Lower lobe of right lung (tissue), 2 donors: ENCODE measurements at regions not wholly inside any gene's neighbourhood (a gene's known extent, or its start where the extent isn't known, plus 50 kb on each side); places are given as distances from the start of the nearest gene placed in this dataset.

Source experiments
- ATAC-seq, 2 donors: fragments of 200-7000 bp; cut with Tn5 transposase; one replicate each; pipeline ENCODE4 v1.9.1; 2020 to 2022; ENCODE audit warnings: mild to moderate bottlenecking in 2 of 2, moderate library complexity in 2 of 2
- DNase-seq: peaks from one replicate; pipeline ENCODE4 v3.0.0-alpha.2; 2020
- H3K27ac ChIP-seq: fragments of 200-600 bp; one replicate; pipeline ENCODE4 v1.8.0; 2022
- H3K27me3 ChIP-seq: fragments of 200-600 bp; one replicate; pipeline ENCODE4 v1.8.0; 2022; ENCODE audit warnings: low read depth
- H3K36me3 ChIP-seq: fragments of 200-600 bp; one replicate; pipeline ENCODE4 v1.8.0; 2022; ENCODE audit warnings: mild to moderate bottlenecking
- H3K4me1 ChIP-seq: fragments of 200-600 bp; one replicate; pipeline ENCODE4 v1.8.0; 2022
- H3K4me3 ChIP-seq: fragments of 200-600 bp; one replicate; pipeline ENCODE4 v1.8.0; 2022; ENCODE audit warnings: mild to moderate bottlenecking
- H3K9me3 ChIP-seq: fragments of 200-600 bp; one replicate; pipeline ENCODE4 v1.8.0; 2022
- intact Hi-C: fragments of 100-400 bp; cut with DNase I; formaldehyde crosslinking; loops from one replicate; pipeline ENCODE4 v1.11.0; 2022
- TF ChIP-seq, protein P1 (sequence below): fragments of 200-600 bp; IDR thresholded peaks from one replicate; pipeline ENCODE4 v1.8.0; 2022; ENCODE audit warnings: antibody characterized with exemption, mild to moderate bottlenecking
- donor health status: DM: no; HTN: yes; CAD: no; lungs with severe emphysema.

DNA sequence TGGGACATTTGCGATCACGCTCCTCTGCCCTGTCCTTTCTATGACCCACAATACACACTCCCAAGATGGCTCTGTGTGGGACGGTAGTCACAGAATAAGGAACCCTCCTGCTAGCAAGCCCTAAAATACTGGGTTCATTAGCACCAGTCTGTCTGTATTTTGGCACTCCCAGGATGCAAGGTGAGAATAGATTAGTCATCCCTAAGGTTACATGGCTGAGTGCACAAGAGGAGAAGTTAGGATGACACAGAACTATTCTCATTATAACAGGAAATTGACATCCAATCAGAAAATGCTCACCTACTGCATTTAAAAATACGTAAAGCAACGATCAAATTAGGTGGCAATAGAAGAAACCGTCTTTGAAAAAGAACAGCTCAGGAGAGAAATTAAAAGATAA is 590.2 kb downstream of the EPHA4 start:
- H3K4me3 ChIP-seq = no peak overlapping the region
- TF ChIP-seq, protein P1, sequence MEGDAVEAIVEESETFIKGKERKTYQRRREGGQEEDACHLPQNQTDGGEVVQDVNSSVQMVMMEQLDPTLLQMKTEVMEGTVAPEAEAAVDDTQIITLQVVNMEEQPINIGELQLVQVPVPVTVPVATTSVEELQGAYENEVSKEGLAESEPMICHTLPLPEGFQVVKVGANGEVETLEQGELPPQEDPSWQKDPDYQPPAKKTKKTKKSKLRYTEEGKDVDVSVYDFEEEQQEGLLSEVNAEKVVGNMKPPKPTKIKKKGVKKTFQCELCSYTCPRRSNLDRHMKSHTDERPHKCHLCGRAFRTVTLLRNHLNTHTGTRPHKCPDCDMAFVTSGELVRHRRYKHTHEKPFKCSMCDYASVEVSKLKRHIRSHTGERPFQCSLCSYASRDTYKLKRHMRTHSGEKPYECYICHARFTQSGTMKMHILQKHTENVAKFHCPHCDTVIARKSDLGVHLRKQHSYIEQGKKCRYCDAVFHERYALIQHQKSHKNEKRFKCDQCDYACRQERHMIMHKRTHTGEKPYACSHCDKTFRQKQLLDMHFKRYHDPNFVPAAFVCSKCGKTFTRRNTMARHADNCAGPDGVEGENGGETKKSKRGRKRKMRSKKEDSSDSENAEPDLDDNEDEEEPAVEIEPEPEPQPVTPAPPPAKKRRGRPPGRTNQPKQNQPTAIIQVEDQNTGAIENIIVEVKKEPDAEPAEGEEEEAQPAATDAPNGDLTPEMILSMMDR = no peak
- no peak overlapping the region for H3K27ac ChIP-seq
- H3K36me3 ChIP-seq = no peaks in the 10 kb centered on the region
- intact Hi-C loops = no loop called here
- peaks cover 4% of the 10 kb centered on the region for H3K9me3 ChIP-seq
- H3K4me1 ChIP-seq = no peaks in the 10 kb centered on the region
- no peak for DNase-seq
- no peaks in the 10 kb centered on the region for H3K27me3 ChIP-seq
- ATAC-seq = no peak

DNA sequence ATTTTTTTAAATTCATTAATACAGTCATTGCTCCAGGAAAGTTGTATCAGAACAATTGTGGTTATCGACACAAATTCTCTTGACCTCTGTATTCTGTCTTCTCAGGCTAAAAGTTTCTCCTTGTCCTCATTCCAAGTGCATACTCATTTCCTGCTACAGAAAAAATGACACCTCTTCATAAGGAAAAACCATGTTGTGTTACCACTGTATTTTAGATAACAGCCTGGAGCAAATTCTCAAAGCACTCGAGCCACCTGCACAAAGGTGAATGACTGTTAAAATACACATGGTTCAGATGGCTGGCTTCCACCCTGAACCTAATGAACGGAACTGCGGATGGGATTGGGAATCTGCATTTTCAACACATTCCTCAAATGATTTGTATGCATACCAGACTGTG is 586.5 kb downstream of the EPHA4 start:
- H3K4me1 ChIP-seq = no peaks in the 10 kb centered on the region
- no peak overlapping the region for H3K4me3 ChIP-seq
- intact Hi-C loops = no loop called here
- ATAC-seq (no peak), DNase-seq (no peak)
- TF ChIP-seq, protein P1 = no peak
- no peaks in the 10 kb centered on the region for H3K27me3 ChIP-seq
- H3K36me3 ChIP-seq = no peaks in the 10 kb centered on the region
- no peaks in the 10 kb centered on the region for H3K9me3 ChIP-seq
- H3K27ac ChIP-seq = no peak overlapping the region

DNA sequence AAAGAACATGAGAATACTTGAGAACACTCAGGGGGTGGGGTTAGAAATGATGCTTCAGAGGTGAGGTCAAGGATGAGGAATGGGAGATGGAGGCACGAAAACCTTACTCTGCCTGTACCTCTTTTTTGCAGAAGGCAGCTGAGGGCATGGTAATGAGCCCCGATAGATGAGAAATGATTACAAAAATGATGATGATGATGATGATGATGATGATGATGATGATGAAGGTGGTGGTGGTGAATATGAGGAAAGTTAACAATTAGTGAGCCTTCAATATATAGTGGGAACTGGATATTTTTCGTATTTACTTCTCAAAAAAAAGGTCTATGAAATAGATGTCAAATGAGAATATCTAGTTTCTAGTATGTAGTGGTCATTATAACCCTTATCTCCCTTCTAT is 584.3 kb downstream of the EPHA4 start:
- Histone ChIP-seq H3K9me3 (no peaks in the 10 kb centered on the region), H3K4me3 (no peak overlapping the region), H3K36me3 (no peaks in the 10 kb centered on the region), H3K4me1 (no peaks in the 10 kb centered on the region), H3K27ac (no peak overlapping the region), H3K27me3 (no peaks in the 10 kb centered on the region)
- TF ChIP-seq, protein P1 = no peak
- no peak for DNase-seq
- intact Hi-C loops = no loop called here
- no peak for ATAC-seq

DNA sequence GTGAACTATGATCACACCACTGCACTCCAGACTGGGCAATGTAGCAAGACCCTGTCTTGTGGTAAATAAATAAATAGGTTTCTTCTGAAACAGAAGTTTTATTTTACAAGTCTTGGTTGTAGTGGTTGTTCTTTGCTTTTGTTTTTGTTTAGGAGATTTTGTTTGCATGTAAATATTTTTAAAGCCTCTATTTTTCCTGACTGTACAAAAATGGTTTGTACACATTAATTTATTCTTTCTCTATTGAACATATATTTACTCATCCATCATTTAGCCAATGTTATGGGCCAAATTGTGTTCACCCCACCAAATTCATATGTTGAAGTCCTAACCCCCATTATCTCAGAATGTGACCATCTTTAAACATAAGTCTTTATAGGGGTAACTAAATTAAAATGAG is 580.1 kb downstream of the EPHA4 start:
- H3K27ac ChIP-seq = no peak overlapping the region
- H3K27me3 ChIP-seq = no peaks in the 10 kb centered on the region
- DNase-seq (no peak), ATAC-seq (no peak)
- H3K9me3 ChIP-seq = no peaks in the 10 kb centered on the region
- H3K4me1 ChIP-seq = no peaks in the 10 kb centered on the region
- intact Hi-C loops = no loop called here
- TF ChIP-seq, protein P1 = no peak
- no peaks in the 10 kb centered on the region for H3K36me3 ChIP-seq
- H3K4me3 ChIP-seq = no peak overlapping the region

DNA sequence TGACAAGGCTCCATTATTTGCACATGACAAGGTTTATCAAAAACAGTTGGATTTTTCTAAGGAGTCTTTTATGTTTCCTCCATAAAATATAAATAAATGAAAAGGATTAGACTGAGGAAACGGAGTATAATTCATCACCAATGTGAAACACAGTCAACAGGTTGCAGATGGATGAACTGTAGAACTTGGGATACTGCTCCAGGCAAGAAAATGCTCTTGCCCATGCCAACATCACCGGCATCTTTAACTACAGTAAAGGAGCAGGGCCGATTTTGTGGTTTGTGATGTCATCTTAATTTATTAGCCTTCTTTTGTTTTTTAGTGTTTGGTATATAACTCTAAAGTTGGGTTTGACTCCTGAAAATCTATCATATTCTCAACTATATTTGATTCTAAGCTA is 577.3 kb downstream of the EPHA4 start:
- no peak for ATAC-seq
- TF ChIP-seq, protein P1 = no peak
- Histone ChIP-seq H3K9me3 (no peaks in the 10 kb centered on the region), H3K27ac (no peak overlapping the region), H3K36me3 (no peaks in the 10 kb centered on the region), H3K4me3 (no peak overlapping the region), H3K4me1 (no peaks in the 10 kb centered on the region), H3K27me3 (no peaks in the 10 kb centered on the region)
- intact Hi-C loops = no loop called here
- DNase-seq = no peak

DNA sequence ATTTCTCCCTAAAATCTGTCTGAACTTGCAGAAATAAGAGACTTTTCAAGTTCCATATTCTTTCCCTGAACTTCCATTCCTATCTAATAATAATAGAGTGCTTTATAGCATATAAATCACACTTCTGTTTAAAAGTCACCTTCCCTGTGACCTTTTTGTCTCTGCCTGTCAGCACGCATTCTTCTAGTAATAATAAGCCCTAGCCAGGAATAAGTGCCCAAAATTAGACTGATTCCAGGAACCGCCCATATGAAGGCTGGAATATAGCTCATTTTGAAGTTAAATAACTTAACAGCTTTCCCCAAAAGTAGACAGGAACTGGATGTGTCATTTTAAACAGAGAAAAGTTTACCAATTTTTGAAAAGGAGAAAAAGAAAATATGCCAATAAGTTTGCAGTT is 576.5 kb downstream of the EPHA4 start:
- no peaks in the 10 kb centered on the region for H3K36me3 ChIP-seq
- intact Hi-C loops = no loop called here
- no peaks in the 10 kb centered on the region for H3K4me1 ChIP-seq
- DNase-seq = no peak
- no peaks in the 10 kb centered on the region for H3K9me3 ChIP-seq
- no peak overlapping the region for H3K4me3 ChIP-seq
- no peak for ATAC-seq
- H3K27ac ChIP-seq = no peak overlapping the region
- no peaks in the 10 kb centered on the region for H3K27me3 ChIP-seq
- TF ChIP-seq, protein P1 = no peak
